Esophagus muscularis mucosa (tissue), 4 donors: ENCODE measurements at regions not wholly inside any gene's neighbourhood (a gene's known extent, or its start where the extent isn't known, plus 50 kb on each side); places are given as distances from the start of the nearest gene placed in this dataset.
A peak's percentile ranks its signal among the peaks of the same experiment; 100 is the strongest.

ENCODE experiments used
- DNase-seq: peaks from one replicate; pipeline ENCODE4 v3.0.0-alpha.2; 2017; ENCODE audit errors: extremely low spot score
- H3K27ac ChIP-seq, 4 donors: fragments of 200-600 bp; sonication (generic); replicated peaks in 1 of 4; 1 replicate in 3 of 4; 2 replicates in 1 of 4; pipeline ENCODE4 v1.5.1; 2016 to 2019; ENCODE audit warnings: mild to moderate bottlenecking in 1 of 4
- H3K27me3 ChIP-seq, 4 donors: fragments of 200-600 bp; sonication (generic); one replicate each; pipeline versions ENCODE4 v1.5.1 to v1.6.0; 2016 to 2019
- H3K36me3 ChIP-seq, 4 donors: fragments of 200-600 bp; sonication (generic); one replicate each; pipeline ENCODE4 v1.5.1; 2016 to 2019
- H3K4me1 ChIP-seq, 4 donors: fragments of 200-600 bp; sonication (generic); one replicate each; pipeline ENCODE4 v1.5.1; 2016 to 2019
- H3K4me3 ChIP-seq, 4 donors: fragments of 200-600 bp; sonication (generic); 1 replicate in 2 of 4; 2 replicates in 2 of 4; pipeline ENCODE4 v1.5.1; 2016 to 2019; ENCODE audit warnings: mild to moderate bottlenecking in 4 of 4, moderate library complexity in 1 of 4
- H3K9me3 ChIP-seq, 4 donors: fragments of 200-600 bp; sonication (generic); 1 replicate in 3 of 4; 2 replicates in 1 of 4; pipeline ENCODE4 v1.5.1; 2016 to 2019
- CTCF ChIP-seq, 3 experiments: fragments of 200-600 bp in 2 of 3; fragments of 450-650 bp in 1 of 3; sonication (generic) in 2 of 3; IDR thresholded peaks; one replicate each; pipeline ENCODE4 v1.5.1; 2017 to 2019; ENCODE audit warnings: antibody characterized with exemption in 3 of 3, mild to moderate bottlenecking in 2 of 3, moderate library complexity in 1 of 3
- EP300 ChIP-seq: sonication (generic); formaldehyde crosslinking; IDR thresholded peaks from one replicate; pipeline ENCODE4 v1.6.1; 2017; ENCODE audit warnings: antibody characterized with exemption
- POLR2A ChIP-seq: fragments of 450-650 bp; IDR thresholded peaks from one replicate; pipeline ENCODE4 v1.6.1; 2017; ENCODE audit warnings: antibody characterized with exemption, moderate library complexity, mild to moderate bottlenecking, low read depth
- POLR2AphosphoS5 ChIP-seq, 2 donors: sonication (generic); formaldehyde crosslinking; IDR thresholded peaks; one replicate each; pipeline ENCODE4 v1.6.1; 2017; ENCODE audit warnings: antibody characterized with exemption in 2 of 2
- WGBS: methylation state at CpG from one replicate; pipeline ENCODE4 v1.1.5; 2018; 5-methylcytosine and 5-hydroxymethylcytosine counted together
- intact Hi-C: fragments of 100-400 bp; cut with DNase I; formaldehyde crosslinking; loops from one replicate; pipeline ENCODE4 v1.15.1; 2023

GRCh38 chr1:65526049-65526556 lies 105.6 kb downstream of the LEPR start:
- Histone ChIP-seq H3K9me3 (no peaks in the 10 kb centered on the region), H3K4me3 (peak overlapping the region; percentile 58 to 64 (median 60)), H3K27me3 (peaks cover 0 to 39% (median 15%) of the 10 kb centered on the region in 4 donors), H3K27ac (peak overlapping the region; percentile 51 to 76 (median 68)), H3K4me1 (peaks cover 6 to 19% (median 16%) of the 10 kb centered on the region in 4 donors), H3K36me3 (no peaks in the 10 kb centered on the region)
- intact Hi-C loops, result no loop called here
- 31% methylated on average over 8 of the region's 10 CpGs for WGBS
- no peak for TF ChIP-seq EP300
- TF ChIP-seq CTCF (IDR thresholded peaks at IDR 0.05), result no peak
- TF ChIP-seq POLR2AphosphoS5 (IDR thresholded peaks at IDR 0.05), result no peak
- TF ChIP-seq POLR2A, result no peak
- no peak for DNase-seq

- DNase-seq, result no peak
- Histone ChIP-seq H3K36me3 (no peaks in the 10 kb centered on the region), H3K4me3 (peak overlapping the region; percentile 12 to 36 (median 21)), H3K4me1 (peaks cover 6 to 19% (median 16%) of the 10 kb centered on the region in 4 donors), H3K27me3 (peaks cover 0 to 39% (median 15%) of the 10 kb centered on the region in 4 donors), H3K9me3 (peaks cover 0 to 6% (median 0%) of the 10 kb centered on the region in 4 donors), H3K27ac (peak overlapping the region; percentile 30 to 41 (median 34))
- TF ChIP-seq POLR2AphosphoS5 (IDR thresholded peaks at IDR 0.05), result no peak
- no peak for TF ChIP-seq CTCF (IDR thresholded peaks at IDR 0.05)
- TF ChIP-seq EP300, result no peak
- no peak for TF ChIP-seq POLR2A
- intact Hi-C loops, result no loop called here
- 36% methylated on average over 3 of the region's 3 CpGs for WGBS
These were observed 106.7 kb downstream of the LEPR start for GRCh38 chr1:65527190-65527589.

GRCh38 chr1:65527707-65528503 lies 107.4 kb downstream of the LEPR start:
- peak overlapping the region; percentile 4 to 36 (median 21) for H3K4me3 ChIP-seq
- peaks cover 6 to 19% (median 16%) of the 10 kb centered on the region in 4 donors for H3K4me1 ChIP-seq
- H3K27ac ChIP-seq, result peak overlapping the region; percentile 30 to 41 (median 34)
- H3K36me3 ChIP-seq, result no peaks in the 10 kb centered on the region
- TF ChIP-seq EP300 (no peak), CTCF (IDR thresholded peaks at IDR 0.05) (peak in 1 of 3 experiments; percentile 20)
- DNase-seq, result no peak
- WGBS, result 65% methylated on average over 5 of the region's 5 CpGs
- intact Hi-C loops, result no loop called here
- H3K27me3 ChIP-seq, result peaks cover 0 to 39% (median 15%) of the 10 kb centered on the region in 4 donors
- H3K9me3 ChIP-seq, result peaks cover 0 to 6% (median 2%) of the 10 kb centered on the region in 4 donors

GRCh38 chr1:65531972-65532570 lies 111.6 kb downstream of the LEPR start:
- Histone ChIP-seq H3K36me3 (no peaks in the 10 kb centered on the region), H3K9me3 (peaks cover 0 to 11% (median 2%) of the 10 kb centered on the region in 4 donors), H3K4me1 (peaks cover 0 to 1% (median 0%) of the 10 kb centered on the region in 4 donors), H3K27me3 (no peaks in the 10 kb centered on the region), H3K27ac (no peak overlapping the region), H3K4me3 (no peak overlapping the region)
- WGBS, result 93% methylated on average over 4 of the region's 4 CpGs
- DNase-seq, result no peak
- no peak for TF ChIP-seq CTCF (IDR thresholded peaks at IDR 0.05)
- no peak for TF ChIP-seq EP300
- TF ChIP-seq POLR2AphosphoS5 (IDR thresholded peaks at IDR 0.05), result no peak
- no peak for TF ChIP-seq POLR2A
- intact Hi-C loops, result no loop called here
